Erythroblast (primary cell): ENCODE measurements at regions not wholly inside any gene's neighbourhood (a gene's known extent, or its start where the extent isn't known, plus 50 kb on each side); places are given as distances from the start of the nearest gene placed in this dataset.

Experiments
- GATA1 ChIP-seq: IDR thresholded peaks from 2 replicates; pipeline ENCODE4 v1.6.1; 2011; ENCODE audit warnings: low read depth, mild to moderate bottlenecking, control low read depth, low read length, moderate library complexity
- POLR2A ChIP-seq: IDR thresholded peaks from 2 replicates; pipeline ENCODE4 v1.6.1; 2011; ENCODE audit warnings: mild to moderate bottlenecking, low read length

DNA sequence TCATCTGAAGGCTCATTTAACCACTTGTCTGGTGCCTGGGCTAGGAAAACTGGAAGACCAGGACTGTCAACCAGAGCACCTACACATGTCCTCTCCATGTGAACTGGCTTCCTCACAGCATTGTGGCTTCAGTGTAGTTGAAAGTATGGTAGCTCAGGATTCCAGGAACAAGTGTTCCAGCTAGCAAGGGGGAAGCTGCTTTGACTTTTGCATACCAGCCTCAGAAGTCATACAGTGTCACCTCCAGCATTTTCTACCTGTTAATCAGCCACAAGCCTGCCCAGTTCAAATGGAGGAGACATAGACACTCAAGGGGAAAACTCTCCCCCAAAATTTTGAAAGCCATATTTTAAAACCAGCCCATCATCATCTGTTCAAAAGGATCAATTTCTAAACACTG lies 212.8 kb upstream of the CAND1 start:
- no peak for TF ChIP-seq POLR2A
- no peak for TF ChIP-seq GATA1
